ENCODE measurements at regions not wholly inside any gene's neighbourhood (a gene's known extent, or its start where the extent isn't known, plus 50 kb on each side); places are given as distances from the start of the nearest gene placed in this dataset.
"Not testable (repeated sequence)": the region's sequence is repeated elsewhere in the genome, so short reads cannot be mapped to it uniquely, and the experiment has no call there.

GRCh38 chr2:196278491-196278911 is 107.1 kb upstream of the STK17B start:
- peak; percentile 60 for DNase-seq (ENCODE audit: low spot score)

GRCh38 chr2:196279541-196279940 is 108.2 kb upstream of the STK17B start:
- no peak for DNase-seq (ENCODE audit: low spot score)

- no peak for DNase-seq (ENCODE audit: low spot score)
These were observed 112.9 kb upstream of the STK17B start for GRCh38 chr2:196284144-196284844.

- DNase-seq (ENCODE audit: low spot score), result no peak
These were observed 113.6 kb upstream of the STK17B start for GRCh38 chr2:196284866-196285557.

GRCh38 chr2:196286821-196287220 is 115.4 kb upstream of the STK17B start:
- no peak for DNase-seq (ENCODE audit: low spot score)

GRCh38 chr2:196287523-196287922 is 116.1 kb upstream of the STK17B start:
- no peak for DNase-seq (ENCODE audit: low spot score)

GRCh38 chr2:196288006-196288538 is 116.7 kb upstream of the STK17B start:
- DNase-seq (ENCODE audit: low spot score), result no peak

GRCh38 chr2:196289000-196289399 is 117.6 kb upstream of the STK17B start:
- no peak for DNase-seq (ENCODE audit: low spot score)

GRCh38 chr2:196290136-196290535 is 118.8 kb upstream of the STK17B start:
- no peak for DNase-seq (ENCODE audit: low spot score)

GRCh38 chr2:196290569-196290968 is 119.2 kb upstream of the STK17B start:
- DNase-seq (ENCODE audit: low spot score), result no peak

GRCh38 chr2:196291426-196291825 is 120.0 kb upstream of the STK17B start:
- DNase-seq (ENCODE audit: low spot score), result no peak

- no peak for DNase-seq (ENCODE audit: low spot score)
These were observed 120.8 kb upstream of the STK17B start for GRCh38 chr2:196291873-196292800.

- DNase-seq (ENCODE audit: low spot score), result peak; percentile 76
These were observed 122.6 kb upstream of the STK17B start for GRCh38 chr2:196293751-196294515.

GRCh38 chr2:196294516-196294909 is 123.1 kb upstream of the STK17B start:
- DNase-seq (ENCODE audit: low spot score), result no peak

GRCh38 chr2:196295005-196295404 is 123.6 kb upstream of the STK17B start:
- no peak for DNase-seq (ENCODE audit: low spot score)

- DNase-seq (ENCODE audit: low spot score), result not testable (repeated sequence)
These were observed 126.8 kb upstream of the STK17B start for GRCh38 chr2:196298106-196298723.

GRCh38 chr2:196307775-196308305 is 136.5 kb upstream of the STK17B start:
- DNase-seq (ENCODE audit: low spot score), result no peak

- DNase-seq (ENCODE audit: low spot score), result no peak
These were observed 138.3 kb upstream of the STK17B start for GRCh38 chr2:196309691-196310090.

GRCh38 chr2:196314157-196314556 is 142.8 kb upstream of the STK17B start:
- DNase-seq (ENCODE audit: low spot score), result no peak

- DNase-seq (ENCODE audit: low spot score), result no peak
These were observed 143.4 kb upstream of the STK17B start for GRCh38 chr2:196314780-196315179.

Measured in AG20443 (cell line).